ENCODE measurements at regions not wholly inside any gene's neighbourhood (a gene's known extent, or its start where the extent isn't known, plus 50 kb on each side); places are given as distances from the start of the nearest gene placed in this dataset.

DNA sequence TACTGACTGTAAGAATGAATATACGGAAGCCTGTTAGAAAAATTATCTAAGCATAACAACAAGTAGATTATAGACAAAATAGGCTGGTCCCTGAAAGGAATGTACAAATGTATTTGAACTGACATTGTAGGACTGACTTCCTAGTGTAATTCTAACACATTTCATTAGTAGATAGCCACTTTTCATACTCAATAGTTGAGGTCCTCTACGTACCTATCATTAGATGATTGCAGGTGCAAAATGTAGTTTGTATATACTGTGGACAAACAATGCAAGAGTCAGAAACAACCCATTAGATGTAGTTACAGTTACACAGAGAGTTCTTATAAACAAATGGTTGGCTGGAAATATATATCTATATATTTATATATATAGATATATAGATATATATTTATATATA is 402.3 kb upstream of the SLITRK6 start:
- no peak overlapping the region for H3K4me3 Mint-ChIP-seq
- H3K36me3 Mint-ChIP-seq (ENCODE audit: low read depth): no peaks in the 10 kb centered on the region
- ATAC-seq (ENCODE audit: low read depth): no peak
- ChIA-PET POLR2A (no interaction called here), CTCF (no interaction called here)
- no peaks in the 10 kb centered on the region for H3K27me3 Mint-ChIP-seq
- no peak for DNase-seq
- TF ChIP-seq, protein P1, sequence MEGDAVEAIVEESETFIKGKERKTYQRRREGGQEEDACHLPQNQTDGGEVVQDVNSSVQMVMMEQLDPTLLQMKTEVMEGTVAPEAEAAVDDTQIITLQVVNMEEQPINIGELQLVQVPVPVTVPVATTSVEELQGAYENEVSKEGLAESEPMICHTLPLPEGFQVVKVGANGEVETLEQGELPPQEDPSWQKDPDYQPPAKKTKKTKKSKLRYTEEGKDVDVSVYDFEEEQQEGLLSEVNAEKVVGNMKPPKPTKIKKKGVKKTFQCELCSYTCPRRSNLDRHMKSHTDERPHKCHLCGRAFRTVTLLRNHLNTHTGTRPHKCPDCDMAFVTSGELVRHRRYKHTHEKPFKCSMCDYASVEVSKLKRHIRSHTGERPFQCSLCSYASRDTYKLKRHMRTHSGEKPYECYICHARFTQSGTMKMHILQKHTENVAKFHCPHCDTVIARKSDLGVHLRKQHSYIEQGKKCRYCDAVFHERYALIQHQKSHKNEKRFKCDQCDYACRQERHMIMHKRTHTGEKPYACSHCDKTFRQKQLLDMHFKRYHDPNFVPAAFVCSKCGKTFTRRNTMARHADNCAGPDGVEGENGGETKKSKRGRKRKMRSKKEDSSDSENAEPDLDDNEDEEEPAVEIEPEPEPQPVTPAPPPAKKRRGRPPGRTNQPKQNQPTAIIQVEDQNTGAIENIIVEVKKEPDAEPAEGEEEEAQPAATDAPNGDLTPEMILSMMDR (IDR thresholded peaks at IDR 0.05): no peak
- no peak overlapping the region for H3K27ac Mint-ChIP-seq
- peaks cover 2% of the 10 kb centered on the region for H3K9me3 Mint-ChIP-seq
- intact Hi-C loops (cut with micrococcal nuclease): no loop called here
- H3K4me1 Mint-ChIP-seq: no peaks in the 10 kb centered on the region

DNA sequence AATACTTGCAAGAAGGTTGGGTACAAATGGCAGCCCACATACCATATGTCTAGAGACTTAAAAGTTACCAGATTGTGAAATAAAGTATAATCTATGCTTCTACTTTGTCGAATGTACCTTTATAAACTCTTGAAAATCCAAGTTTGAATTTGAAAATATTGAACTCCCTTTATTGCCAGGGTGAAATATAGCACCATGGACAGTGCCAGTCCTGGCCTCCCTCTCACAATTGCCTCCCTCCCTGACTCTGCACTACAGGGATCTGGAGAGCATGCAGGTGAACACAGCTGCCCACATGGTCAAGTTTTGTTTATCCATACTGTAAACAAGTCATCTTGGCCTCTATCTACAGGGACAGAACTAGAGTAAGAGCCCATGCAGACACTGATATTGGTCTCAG is 394.1 kb upstream of the SLITRK6 start:
- DNase-seq: no peak
- no peaks in the 10 kb centered on the region for H3K36me3 Mint-ChIP-seq (ENCODE audit: low read depth)
- ChIA-PET POLR2A (no interaction called here), CTCF (no interaction called here)
- no peaks in the 10 kb centered on the region for H3K27me3 Mint-ChIP-seq
- no peak overlapping the region for H3K27ac Mint-ChIP-seq
- intact Hi-C loops (cut with micrococcal nuclease): no loop called here
- ATAC-seq (ENCODE audit: low read depth): no peak
- H3K4me3 Mint-ChIP-seq: no peak overlapping the region
- H3K4me1 Mint-ChIP-seq: no peaks in the 10 kb centered on the region
- peaks cover 7% of the 10 kb centered on the region for H3K9me3 Mint-ChIP-seq
- TF ChIP-seq, protein P1 (IDR thresholded peaks at IDR 0.05): no peak

DNA sequence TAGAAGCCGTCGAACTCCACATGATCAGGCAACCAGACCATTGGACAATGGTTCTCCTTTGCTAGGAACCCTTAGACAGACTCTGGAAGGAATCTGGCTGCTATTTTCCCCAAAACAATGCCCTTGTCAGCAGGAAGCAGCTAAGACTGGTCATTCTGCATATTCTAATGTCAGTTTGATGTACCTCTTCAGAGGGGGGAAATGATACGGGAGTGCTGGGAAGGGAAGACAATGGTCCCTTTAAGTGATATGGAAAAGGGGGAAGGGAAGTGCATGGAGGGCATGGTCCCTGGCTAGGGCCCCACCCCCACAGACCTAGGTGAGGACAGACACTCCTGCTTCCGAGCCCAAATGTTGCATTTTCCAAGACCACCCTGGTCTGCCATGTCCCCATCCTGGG is 389.0 kb upstream of the SLITRK6 start:
- H3K4me3 Mint-ChIP-seq: no peak overlapping the region
- no peaks in the 10 kb centered on the region for H3K36me3 Mint-ChIP-seq (ENCODE audit: low read depth)
- intact Hi-C loops (cut with micrococcal nuclease): no loop called here
- no peaks in the 10 kb centered on the region for H3K4me1 Mint-ChIP-seq
- H3K27ac Mint-ChIP-seq: no peak overlapping the region
- no peaks in the 10 kb centered on the region for H3K27me3 Mint-ChIP-seq
- DNase-seq: no peak
- TF ChIP-seq, protein P1 (IDR thresholded peaks at IDR 0.05): no peak
- POLR2A ChIA-PET: no interaction called here
- no peak for ATAC-seq (ENCODE audit: low read depth)
- H3K9me3 Mint-ChIP-seq: peaks cover 16% of the 10 kb centered on the region
- CTCF ChIA-PET: no interaction called here

DNA sequence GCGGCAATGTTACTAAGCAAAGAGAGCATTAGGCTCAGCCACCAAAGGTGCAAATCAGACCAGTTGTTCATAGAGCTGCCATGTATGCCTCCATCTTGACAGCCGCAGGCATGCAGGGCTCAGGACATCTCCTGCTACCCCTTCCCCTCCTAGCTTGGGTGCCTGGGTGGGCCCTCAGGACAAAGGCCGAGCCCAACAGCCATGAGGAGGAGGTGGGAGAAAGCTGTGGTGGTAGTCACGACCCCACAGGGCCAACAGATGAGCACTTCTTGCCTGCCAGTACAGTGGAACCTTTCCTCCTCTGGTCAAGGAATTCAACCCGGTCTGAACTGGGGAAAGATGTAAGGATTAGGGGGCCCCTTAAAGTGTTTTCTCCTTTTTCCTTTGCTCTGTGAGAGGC is 386.4 kb upstream of the SLITRK6 start:
- TF ChIP-seq, protein P1 (IDR thresholded peaks at IDR 0.05): no peak
- no peaks in the 10 kb centered on the region for H3K36me3 Mint-ChIP-seq (ENCODE audit: low read depth)
- POLR2A ChIA-PET: no interaction called here
- H3K9me3 Mint-ChIP-seq: peaks cover 22% of the 10 kb centered on the region
- H3K4me3 Mint-ChIP-seq: no peak overlapping the region
- H3K27ac Mint-ChIP-seq: no peak overlapping the region
- intact Hi-C loops (cut with micrococcal nuclease): no loop called here
- ATAC-seq (ENCODE audit: low read depth) (no peak), DNase-seq (no peak)
- no peaks in the 10 kb centered on the region for H3K4me1 Mint-ChIP-seq
- CTCF ChIA-PET: no interaction called here
- H3K27me3 Mint-ChIP-seq: no peaks in the 10 kb centered on the region

DNA sequence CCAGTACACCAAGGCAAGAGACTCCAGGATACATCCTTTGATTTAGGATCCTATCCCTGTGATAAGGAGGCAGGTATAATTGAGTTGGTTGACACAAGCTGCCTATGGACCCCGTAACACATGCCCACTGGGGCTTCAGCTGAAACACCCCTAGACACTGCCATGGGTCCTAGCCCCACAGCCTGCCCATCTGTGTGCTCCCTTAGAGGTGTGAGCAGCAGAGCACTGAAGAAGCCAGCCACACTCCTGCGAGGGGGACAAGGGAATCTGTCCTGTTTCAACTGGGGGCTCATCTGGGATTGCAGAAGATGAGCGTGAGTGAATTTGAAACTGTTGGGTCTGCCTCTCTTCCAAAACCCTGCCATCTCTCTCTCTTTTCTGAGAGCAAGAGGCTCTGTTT is 385.9 kb upstream of the SLITRK6 start:
- CTCF ChIA-PET: no interaction called here
- no peaks in the 10 kb centered on the region for H3K4me1 Mint-ChIP-seq
- H3K4me3 Mint-ChIP-seq: no peak overlapping the region

More for the DNA sequence above, 385.9 kb upstream of the SLITRK6 start:
- intact Hi-C loops (cut with micrococcal nuclease): no loop called here
- Mint-ChIP-seq H3K36me3 (ENCODE audit: low read depth) (no peaks in the 10 kb centered on the region), H3K27ac (no peak overlapping the region), H3K27me3 (no peaks in the 10 kb centered on the region), H3K9me3 (peaks cover 21% of the 10 kb centered on the region)
- POLR2A ChIA-PET: no interaction called here
- no peak for DNase-seq
- ATAC-seq (ENCODE audit: low read depth): no peak
- TF ChIP-seq, protein P1 (IDR thresholded peaks at IDR 0.05): no peak

Data from activated B cell treated with CpG ODN at 0.5 μM for 24 hours (primary cell).